Sigmoid colon (tissue), 6 donors: ENCODE measurements at regions not wholly inside any gene's neighbourhood (a gene's known extent, or its start where the extent isn't known, plus 50 kb on each side); places are given as distances from the start of the nearest gene placed in this dataset.

Experiments
- DNase-seq: peaks from one replicate; pipeline ENCODE4 v3.0.0-alpha.2; 2019
- H3K27ac ChIP-seq, 4 donors: fragments of 200-600 bp; sonication (generic); one replicate each; pipeline ENCODE4 v1.5.1; 2016 to 2019; ENCODE audit warnings: mild to moderate bottlenecking in 1 of 4
- H3K27me3 ChIP-seq, 3 donors: fragments of 200-600 bp; sonication (generic); one replicate each; pipeline ENCODE4 v1.5.1; 2019; ENCODE audit warnings: mild to moderate bottlenecking in 1 of 3
- H3K36me3 ChIP-seq, 4 donors: fragments of 200-600 bp; sonication (generic); one replicate each; pipeline ENCODE4 v1.5.1; 2016 to 2019
- H3K4me1 ChIP-seq, 4 donors: fragments of 200-600 bp; sonication (generic); one replicate each; pipeline ENCODE4 v1.5.1; 2017 to 2019
- H3K4me3 ChIP-seq, 4 donors: fragments of 200-600 bp; sonication (generic); one replicate each; pipeline ENCODE4 v1.5.1; 2017 to 2019; ENCODE audit warnings: mild to moderate bottlenecking in 2 of 4, moderate library complexity in 1 of 4
- H3K9me3 ChIP-seq, 4 donors: fragments of 200-600 bp in 3 of 4; sonication (generic) in 3 of 4; one replicate each; pipeline versions ENCODE4 v1.5.1 to v1.6.1; 2013 to 2019
- EP300 ChIP-seq, 4 donors: sonication (generic); formaldehyde crosslinking; IDR thresholded peaks; one replicate each; pipeline ENCODE4 v1.6.1; 2017; ENCODE audit warnings: antibody characterized with exemption in 4 of 4
- POLR2A ChIP-seq, 2 donors: fragments of 450-650 bp; IDR thresholded peaks; one replicate each; pipeline ENCODE4 v1.6.1; 2016; ENCODE audit warnings: antibody characterized with exemption in 2 of 2, mild to moderate bottlenecking in 2 of 2, moderate library complexity in 2 of 2
- POLR2AphosphoS5 ChIP-seq, 4 donors: sonication (generic); formaldehyde crosslinking; IDR thresholded peaks; one replicate each; pipeline ENCODE4 v1.6.1; 2017; ENCODE audit warnings: antibody characterized with exemption in 4 of 4
- WGBS, 2 donors: extraction: QIAGEN DNeasy Blood & Tissue Kit; methylation state at CpG; one replicate each; pipeline ENCODE4 v1.1.7; 2013; 5-methylcytosine and 5-hydroxymethylcytosine counted together
- intact Hi-C: fragments of 100-400 bp; cut with DNase I; formaldehyde crosslinking; loops from one replicate; pipeline ENCODE4 v1.15.1; 2023
- TF ChIP-seq, protein P1 (sequence below), 4 experiments: fragments of 450-650 bp in 3 of 4; fragments of 200-600 bp in 1 of 4; IDR thresholded peaks; one replicate each; pipeline ENCODE4 v1.5.1; 2016 to 2019; ENCODE audit warnings: antibody characterized with exemption in 4 of 4, mild to moderate bottlenecking in 3 of 4, moderate library complexity in 2 of 4
- donor health status: healthy with polysubstance abuse.
- donor health status: healthy.

DNA sequence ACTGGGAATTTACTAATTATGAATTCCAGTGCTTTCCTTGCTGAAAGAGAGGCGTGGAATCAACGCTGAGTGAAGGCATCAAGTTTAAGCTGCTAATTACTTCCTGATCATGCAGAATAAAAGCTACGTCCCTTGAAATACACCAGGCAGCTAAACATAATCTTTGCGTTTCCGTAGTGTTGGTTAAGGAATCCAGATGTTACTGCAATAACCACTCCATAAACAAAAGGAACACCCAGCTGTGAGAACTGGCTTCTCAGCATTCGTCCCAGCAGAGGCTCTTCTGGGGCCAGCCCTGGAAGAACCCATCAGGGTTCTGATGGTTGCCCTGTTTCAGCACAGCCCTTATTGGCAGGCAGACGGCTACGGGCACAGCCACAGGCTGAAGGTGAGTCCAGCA, 111.4 kb downstream of the CDH26 start:
- WGBS, 2 donors: 57 to 69% methylated on average over 8 of the region's 8 CpGs
- TF ChIP-seq POLR2A (IDR thresholded peaks at IDR 0.05): no peak
- TF ChIP-seq, protein P1, sequence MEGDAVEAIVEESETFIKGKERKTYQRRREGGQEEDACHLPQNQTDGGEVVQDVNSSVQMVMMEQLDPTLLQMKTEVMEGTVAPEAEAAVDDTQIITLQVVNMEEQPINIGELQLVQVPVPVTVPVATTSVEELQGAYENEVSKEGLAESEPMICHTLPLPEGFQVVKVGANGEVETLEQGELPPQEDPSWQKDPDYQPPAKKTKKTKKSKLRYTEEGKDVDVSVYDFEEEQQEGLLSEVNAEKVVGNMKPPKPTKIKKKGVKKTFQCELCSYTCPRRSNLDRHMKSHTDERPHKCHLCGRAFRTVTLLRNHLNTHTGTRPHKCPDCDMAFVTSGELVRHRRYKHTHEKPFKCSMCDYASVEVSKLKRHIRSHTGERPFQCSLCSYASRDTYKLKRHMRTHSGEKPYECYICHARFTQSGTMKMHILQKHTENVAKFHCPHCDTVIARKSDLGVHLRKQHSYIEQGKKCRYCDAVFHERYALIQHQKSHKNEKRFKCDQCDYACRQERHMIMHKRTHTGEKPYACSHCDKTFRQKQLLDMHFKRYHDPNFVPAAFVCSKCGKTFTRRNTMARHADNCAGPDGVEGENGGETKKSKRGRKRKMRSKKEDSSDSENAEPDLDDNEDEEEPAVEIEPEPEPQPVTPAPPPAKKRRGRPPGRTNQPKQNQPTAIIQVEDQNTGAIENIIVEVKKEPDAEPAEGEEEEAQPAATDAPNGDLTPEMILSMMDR (IDR thresholded peaks at IDR 0.05): no peak
- no peak for TF ChIP-seq EP300 (IDR thresholded peaks at IDR 0.05)
- no peak for TF ChIP-seq POLR2AphosphoS5 (IDR thresholded peaks at IDR 0.05)
- Histone ChIP-seq H3K36me3 (no peaks in the 10 kb centered on the region), H3K4me3 (no peak overlapping the region), H3K27ac (no peak overlapping the region), H3K27me3 (no peaks in the 10 kb centered on the region), H3K9me3 (peaks cover 0 to 4% (median 0%) of the 10 kb centered on the region in 4 donors), H3K4me1 (no peaks in the 10 kb centered on the region)
- peak; percentile 36 for DNase-seq
- intact Hi-C loops: no loop called here

DNA sequence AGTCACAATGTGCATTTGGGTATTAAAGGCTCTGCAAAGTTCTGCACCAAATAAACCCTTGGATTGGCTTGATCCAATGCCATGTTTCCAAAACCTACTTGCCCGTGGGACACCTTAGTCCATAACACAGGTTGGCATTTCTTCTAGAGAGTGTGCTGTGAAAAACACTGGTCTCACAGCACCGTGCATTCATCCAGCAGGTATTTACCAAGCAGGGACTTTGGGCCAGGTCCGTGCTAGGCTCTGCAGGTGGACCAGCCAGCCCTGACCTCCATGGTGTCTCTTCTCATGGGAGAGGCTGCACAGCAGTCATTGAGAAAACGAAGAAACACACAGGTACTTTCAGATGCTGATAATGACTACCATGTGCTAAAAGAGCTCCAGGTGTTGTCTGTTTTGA, 112.6 kb downstream of the CDH26 start:
- Histone ChIP-seq H3K9me3 (peaks cover 0 to 4% (median 0%) of the 10 kb centered on the region in 4 donors), H3K27me3 (no peaks in the 10 kb centered on the region), H3K27ac (no peak overlapping the region), H3K4me3 (no peak overlapping the region), H3K36me3 (no peaks in the 10 kb centered on the region), H3K4me1 (no peaks in the 10 kb centered on the region)
- DNase-seq: no peak
- intact Hi-C loops: no loop called here
- TF ChIP-seq, protein P1 (IDR thresholded peaks at IDR 0.05): no peak
- TF ChIP-seq POLR2A (IDR thresholded peaks at IDR 0.05): no peak
- TF ChIP-seq POLR2AphosphoS5 (IDR thresholded peaks at IDR 0.05): no peak
- TF ChIP-seq EP300 (IDR thresholded peaks at IDR 0.05): no peak
- WGBS, 2 donors: 72 to 85% methylated on average over 4 of the region's 4 CpGs

GRCh38 chr20:60071965-60072364, 113.7 kb downstream of the CDH26 start:
- intact Hi-C loops: no loop called here
- WGBS, 2 donors: 82 to 91% methylated on average over 2 of the region's 2 CpGs
- no peaks in the 10 kb centered on the region for H3K4me1 ChIP-seq

GRCh38 chr20:60073086-60073485, 114.9 kb downstream of the CDH26 start:
- H3K9me3 ChIP-seq: peaks cover 0 to 4% (median 0%) of the 10 kb centered on the region in 4 donors
- intact Hi-C loops: no loop called here
- 82 to 89% methylated on average over 6 of the region's 6 CpGs for WGBS, 2 donors
- peak; percentile 27 for DNase-seq
- no peak overlapping the region for H3K4me3 ChIP-seq
- no peaks in the 10 kb centered on the region for H3K4me1 ChIP-seq
- H3K36me3 ChIP-seq: no peaks in the 10 kb centered on the region
- no peaks in the 10 kb centered on the region for H3K27me3 ChIP-seq
- TF ChIP-seq POLR2A (IDR thresholded peaks at IDR 0.05): no peak
- TF ChIP-seq POLR2AphosphoS5 (IDR thresholded peaks at IDR 0.05): no peak
- TF ChIP-seq EP300 (IDR thresholded peaks at IDR 0.05): no peak
- TF ChIP-seq, protein P1 (IDR thresholded peaks at IDR 0.05): no peak
- H3K27ac ChIP-seq: no peak overlapping the region

More at GRCh38 chr20:60071965-60072364, 113.7 kb downstream of the CDH26 start:
- TF ChIP-seq POLR2A (IDR thresholded peaks at IDR 0.05) (no peak), EP300 (IDR thresholded peaks at IDR 0.05) (no peak), POLR2AphosphoS5 (IDR thresholded peaks at IDR 0.05) (no peak)
- TF ChIP-seq, protein P1 (IDR thresholded peaks at IDR 0.05): no peak
- Histone ChIP-seq H3K36me3 (no peaks in the 10 kb centered on the region), H3K4me3 (no peak overlapping the region), H3K27ac (no peak overlapping the region), H3K27me3 (no peaks in the 10 kb centered on the region), H3K9me3 (peaks cover 0 to 4% (median 0%) of the 10 kb centered on the region in 4 donors)
- no peak for DNase-seq

GRCh38 chr20:60073504-60073903, 115.3 kb downstream of the CDH26 start:
- H3K9me3 ChIP-seq: peaks cover 0 to 4% (median 0%) of the 10 kb centered on the region in 4 donors
- H3K4me1 ChIP-seq: no peaks in the 10 kb centered on the region
- intact Hi-C loops: no loop called here
- no peaks in the 10 kb centered on the region for H3K36me3 ChIP-seq
- TF ChIP-seq, protein P1 (IDR thresholded peaks at IDR 0.05): no peak
- TF ChIP-seq POLR2A (IDR thresholded peaks at IDR 0.05) (no peak), EP300 (IDR thresholded peaks at IDR 0.05) (no peak), POLR2AphosphoS5 (IDR thresholded peaks at IDR 0.05) (no peak)
- H3K27me3 ChIP-seq: no peaks in the 10 kb centered on the region
- no peak overlapping the region for H3K27ac ChIP-seq
- DNase-seq: no peak
- 78 to 79% methylated on average over 5 of the region's 5 CpGs for WGBS, 2 donors
- no peak overlapping the region for H3K4me3 ChIP-seq
